ENCODE measurements at regions not wholly inside any gene's neighbourhood (a gene's known extent, or its start where the extent isn't known, plus 50 kb on each side); places are given as distances from the start of the nearest gene placed in this dataset.

GRCh38 chr7:113008755-113009154 is 77.9 kb downstream of the GPR85 start:
- TF ChIP-seq CTCF (IDR thresholded peaks at IDR 0.05): no peak
- no peak for TF ChIP-seq USF1 (IDR thresholded peaks at IDR 0.05; ENCODE audit: borderline replicate concordance, low read depth)
- TF ChIP-seq IRF3 (IDR thresholded peaks at IDR 0.05; ENCODE audit: low read depth, low read length): no peak
- TF ChIP-seq EP300 (IDR thresholded peaks at IDR 0.05; ENCODE audit: borderline replicate concordance in 1 of 2, low read depth in 1 of 2, low read length in 1 of 2): no peak
- no peak for TF ChIP-seq TEAD4 (IDR thresholded peaks at IDR 0.05; ENCODE audit: borderline replicate concordance, insufficient read depth)
- TF ChIP-seq YY1 (IDR thresholded peaks at IDR 0.05; ENCODE audit: low read depth): no peak
- no peak for TF ChIP-seq CHD2 (IDR thresholded peaks at IDR 0.05; ENCODE audit: low read length, partially characterized antibody)
- no peak for TF ChIP-seq TCF12 (IDR thresholded peaks at IDR 0.05)
- TF ChIP-seq RAD21 (IDR thresholded peaks at IDR 0.05; ENCODE audit: low read length): no peak
- TF ChIP-seq USF2 (IDR thresholded peaks at IDR 0.05; ENCODE audit: borderline replicate concordance, low read depth, low read length): no peak
- no peak for TF ChIP-seq TAF1 (IDR thresholded peaks at IDR 0.05; ENCODE audit: borderline replicate concordance, low read depth, low read length)
- no peak for TF ChIP-seq RXRA (IDR thresholded peaks at IDR 0.05; ENCODE audit: borderline replicate concordance, low read depth)
- TF ChIP-seq MAX (IDR thresholded peaks at IDR 0.05; ENCODE audit: low read depth): no peak

Measured in SK-N-SH (cell line).